Medulla oblongata (tissue), 1 donor: ENCODE measurements at regions not wholly inside any gene's neighbourhood (a gene's known extent, or its start where the extent isn't known, plus 50 kb on each side); places are given as distances from the start of the nearest gene placed in this dataset.
A peak's percentile ranks its signal among the peaks of the same experiment; 100 is the strongest.

Source experiments
- DNase-seq: peaks from one replicate; pipeline ENCODE4 v3.0.0-alpha.2; 2015; ENCODE audit errors: extremely low spot score

DNA sequence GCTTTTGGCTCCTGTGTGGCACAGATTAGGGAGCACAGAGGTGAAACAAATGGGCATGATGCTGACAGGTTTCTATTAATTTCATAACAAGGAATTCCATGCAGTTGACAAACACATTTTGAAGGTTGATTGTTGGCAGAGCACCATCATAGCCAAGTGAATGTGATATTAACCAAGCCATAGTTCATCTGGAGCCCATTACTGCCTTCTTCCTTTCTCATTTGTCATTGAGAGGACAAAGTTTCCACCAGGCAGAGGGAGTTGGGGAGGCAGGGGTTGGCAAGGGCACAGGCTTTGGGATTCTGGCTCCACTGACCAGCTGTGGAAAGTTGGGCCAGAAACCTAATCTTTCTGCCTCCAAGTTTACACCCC is 325.2 kb downstream of the MFSD1 start:
- no peak for DNase-seq

DNA sequence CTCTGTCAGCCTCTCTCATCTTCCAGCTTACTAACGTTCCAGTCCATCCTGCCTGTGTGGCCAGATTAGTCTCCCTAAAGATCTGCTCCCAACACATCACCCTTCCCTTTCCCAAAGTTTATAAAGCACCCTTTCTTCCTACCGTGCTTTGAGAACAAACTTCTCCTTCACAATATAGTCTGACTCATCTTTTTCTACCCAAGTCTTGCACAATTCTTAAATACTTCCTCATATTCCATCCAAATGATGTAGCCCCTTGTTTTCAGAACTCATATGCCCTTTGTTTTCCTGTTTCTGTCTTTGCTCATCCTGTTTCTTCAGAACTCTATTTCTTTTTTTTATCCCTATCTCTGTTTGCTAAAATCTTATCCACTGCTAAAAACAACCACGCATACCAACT is 326.8 kb downstream of the MFSD1 start:
- DNase-seq = peak; percentile 9

DNA sequence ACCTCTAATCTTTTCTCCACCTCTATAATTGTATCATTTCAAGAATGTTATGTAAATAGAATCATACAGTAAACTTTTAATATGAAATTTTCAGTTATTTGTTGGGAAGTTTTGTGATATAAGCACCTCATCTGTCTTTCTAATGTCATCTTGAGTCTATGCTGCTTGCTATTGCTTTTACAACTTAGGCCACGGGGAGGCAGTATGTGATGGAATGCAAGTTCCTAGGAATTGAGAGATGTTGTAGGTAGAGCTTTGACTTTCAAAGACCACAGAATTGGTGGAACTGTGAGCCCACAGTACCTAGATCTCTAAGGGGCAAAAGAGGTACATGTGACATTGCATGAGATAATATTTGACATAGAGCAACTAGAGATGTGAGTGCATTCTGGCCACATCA is 328.3 kb downstream of the MFSD1 start:
- peak; percentile 7 for DNase-seq

DNA sequence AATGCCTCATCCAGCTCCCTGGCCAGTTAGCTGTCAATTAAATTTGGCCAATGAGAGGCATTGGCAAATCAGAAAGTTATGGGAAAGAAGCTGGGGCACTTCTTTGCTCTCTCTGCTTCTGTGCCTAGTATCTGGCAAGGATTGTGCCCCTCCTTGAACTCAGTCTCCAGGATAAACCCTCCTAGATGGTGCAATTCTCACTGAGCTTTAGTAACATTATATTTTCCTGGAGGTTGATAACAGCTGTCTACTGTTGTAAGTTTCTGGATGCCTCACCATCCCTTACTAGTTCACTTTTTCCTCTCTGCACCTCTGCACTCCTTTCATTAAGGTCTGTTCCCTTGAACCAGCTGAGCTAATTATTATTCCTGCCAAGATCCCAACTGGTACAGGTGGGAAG is 329.5 kb downstream of the MFSD1 start:
- DNase-seq = no peak

DNA sequence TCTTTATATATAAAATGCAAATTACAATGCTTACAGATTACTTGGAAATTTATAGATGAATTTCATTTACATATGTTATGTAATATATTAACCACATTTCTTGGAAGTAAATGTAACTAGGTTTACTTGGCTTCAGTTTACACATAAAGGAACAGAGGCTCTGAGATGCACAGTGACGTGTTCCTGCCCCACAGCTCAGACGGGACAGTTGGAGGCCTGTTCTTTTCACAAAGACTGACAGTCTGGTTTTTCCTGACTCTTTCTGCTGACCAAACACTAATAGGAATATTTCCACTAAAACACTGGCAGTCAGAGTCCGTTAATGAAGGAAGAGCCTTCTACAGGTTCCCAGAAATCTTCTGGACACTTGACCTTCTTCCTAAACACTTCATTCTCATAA is 336.1 kb downstream of the MFSD1 start:
- peak; percentile 61 for DNase-seq

DNA sequence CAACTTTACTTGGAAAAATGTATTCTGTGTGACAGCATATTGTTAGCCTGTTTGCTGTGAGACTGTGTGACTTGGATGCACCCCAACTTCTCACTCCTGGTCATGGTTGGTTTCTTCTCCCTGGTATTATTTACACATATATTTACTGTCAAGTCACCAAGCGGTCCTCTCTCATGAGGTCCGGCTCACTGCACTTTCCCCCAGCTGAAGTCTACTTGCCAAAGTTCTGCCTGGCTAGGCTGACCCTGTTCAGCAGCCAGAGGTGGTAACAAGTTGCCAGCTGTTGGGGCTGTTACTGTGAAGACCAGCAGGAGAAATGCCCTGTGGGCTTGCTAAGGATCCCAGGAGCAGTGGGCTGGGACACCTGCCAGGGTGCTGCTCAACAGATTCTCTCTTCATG is 337.5 kb downstream of the MFSD1 start:
- no peak for DNase-seq

DNA sequence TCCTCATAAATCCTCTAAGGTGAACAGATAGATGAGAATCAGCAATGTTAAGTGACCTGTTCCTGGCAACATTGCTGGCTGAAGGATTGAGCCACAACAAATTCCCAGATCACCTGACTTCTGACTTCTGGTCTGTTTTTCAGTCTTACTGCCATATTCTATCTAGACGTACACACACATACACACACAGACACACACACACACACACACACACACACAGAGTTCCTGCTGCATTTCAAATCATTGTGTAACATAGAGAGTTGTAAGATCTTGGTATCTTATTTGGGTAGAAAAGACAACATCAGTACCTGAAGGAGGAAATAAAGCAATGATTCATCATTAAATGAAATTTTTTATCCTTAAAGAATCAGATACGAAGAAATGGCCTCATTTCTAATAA is 342.6 kb downstream of the MFSD1 start:
- no peak for DNase-seq

DNA sequence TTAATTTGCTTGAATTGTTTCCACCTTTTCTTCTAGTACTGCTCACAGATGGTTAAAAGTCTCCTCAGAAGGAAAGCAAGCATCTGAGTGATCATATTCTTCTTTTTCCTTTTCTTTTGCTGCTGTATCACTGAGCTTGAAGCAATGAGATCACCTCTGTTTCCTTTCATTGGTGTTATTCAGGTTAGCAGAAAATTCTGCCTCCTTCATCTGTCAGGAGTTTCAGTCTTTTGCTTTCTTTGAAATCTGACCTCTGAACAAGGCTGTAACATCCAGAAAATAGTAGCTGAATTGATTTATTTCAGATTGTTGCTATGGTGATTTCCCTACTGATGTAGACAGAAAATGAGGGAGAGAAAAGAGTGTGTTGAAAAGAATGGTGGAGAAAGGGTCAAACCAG is 343.0 kb downstream of the MFSD1 start:
- no peak for DNase-seq

DNA sequence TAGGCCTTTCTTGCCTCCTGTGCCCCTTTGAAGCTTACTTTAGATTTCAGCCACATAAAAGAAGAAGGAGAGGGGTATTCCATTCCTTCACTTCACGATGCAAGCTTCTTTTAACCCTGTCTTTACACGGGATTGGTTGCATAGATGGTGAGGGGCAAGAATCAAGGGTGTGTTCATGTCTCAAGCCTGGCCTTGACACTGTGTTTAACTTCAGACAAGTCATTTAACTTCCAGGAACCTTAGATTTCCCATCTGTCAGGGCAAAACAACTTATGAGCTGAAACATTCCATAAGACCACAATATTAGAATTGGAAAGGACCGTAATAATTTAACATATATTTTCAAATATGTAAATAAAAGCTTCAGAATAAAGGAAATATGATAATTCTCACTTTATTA is 344.5 kb downstream of the MFSD1 start:
- no peak for DNase-seq

DNA sequence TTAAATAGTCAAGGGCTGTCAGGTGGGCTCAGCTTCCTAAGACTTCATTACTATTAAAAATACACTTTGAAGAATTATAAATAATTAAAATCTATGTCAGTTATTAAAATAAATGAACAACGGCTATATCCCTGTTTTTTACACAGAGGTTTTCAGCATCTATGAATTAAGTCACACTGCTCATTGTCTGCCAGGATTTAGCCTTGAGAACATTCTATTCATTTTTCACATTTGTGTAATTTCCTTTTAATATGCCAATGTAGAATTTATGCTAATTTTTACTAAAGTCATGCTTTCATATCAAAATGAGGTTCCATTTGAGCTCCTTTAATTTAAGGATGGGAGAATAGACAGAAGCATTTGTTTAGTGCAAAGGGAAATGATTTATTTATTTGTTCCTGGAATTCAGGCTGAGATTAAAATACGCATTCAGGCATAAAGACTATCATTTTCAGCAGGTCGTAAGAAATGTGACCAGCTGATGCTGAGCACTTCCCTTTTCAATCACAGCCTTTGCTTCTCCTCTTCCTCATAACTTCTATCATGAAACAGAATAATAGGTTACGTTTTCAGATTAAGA is 345.1 kb downstream of the MFSD1 start:
- DNase-seq = no peak

DNA sequence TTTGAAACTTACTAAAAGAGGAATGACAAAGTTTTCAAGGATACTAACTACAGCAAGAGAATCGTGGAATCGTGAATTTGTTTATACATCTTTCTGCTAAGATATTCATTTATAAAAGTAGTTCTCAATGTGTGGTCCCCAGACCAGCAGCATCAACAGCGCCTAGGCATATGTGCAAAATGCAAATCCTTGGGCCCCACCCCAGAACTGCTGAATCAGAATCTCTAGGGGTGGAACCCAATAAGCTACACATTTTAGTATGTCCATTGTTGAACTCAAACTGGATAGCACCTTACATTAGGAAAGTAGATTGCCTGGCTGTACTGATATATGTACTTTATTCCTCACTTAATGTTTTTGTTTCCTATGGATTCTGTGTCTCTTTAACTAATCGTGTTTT is 346.0 kb downstream of the MFSD1 start:
- DNase-seq = no peak

DNA sequence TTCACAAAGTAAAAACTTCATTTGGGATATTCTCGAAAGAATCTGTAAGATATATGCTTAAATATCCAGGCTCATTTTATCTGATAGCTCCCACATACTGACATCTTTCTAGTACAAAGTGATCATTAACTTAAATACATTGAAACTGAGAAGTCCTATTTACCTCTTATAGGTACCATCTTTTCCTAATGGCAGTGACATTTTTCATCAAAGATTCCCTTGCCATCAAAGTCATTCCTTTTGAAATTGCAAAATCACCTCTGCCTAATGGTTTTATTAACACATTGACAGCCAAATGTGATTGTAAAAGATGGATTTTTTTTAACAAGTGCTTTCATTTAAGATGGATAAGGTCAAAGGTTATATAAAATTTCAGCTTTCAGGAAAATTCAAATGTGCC is 346.6 kb downstream of the MFSD1 start:
- no peak for DNase-seq

DNA sequence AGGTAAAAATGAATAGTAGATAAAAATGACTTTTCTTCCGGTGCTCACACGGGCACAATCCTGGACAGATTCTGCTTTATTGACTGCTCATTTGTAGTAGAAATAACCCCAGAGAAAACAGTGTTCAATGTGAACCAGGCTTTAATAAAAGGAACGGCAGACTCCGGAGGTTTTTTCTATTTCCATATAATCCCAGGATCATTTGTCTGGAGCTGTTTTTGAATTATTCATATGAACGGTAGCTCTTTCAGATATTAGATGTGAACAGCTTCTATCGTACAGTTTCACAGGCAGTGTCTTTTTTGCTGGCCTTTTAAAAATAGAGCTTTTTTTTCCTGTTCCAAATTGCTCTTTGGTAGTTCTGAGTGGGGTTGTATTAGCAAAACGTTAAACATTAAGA is 347.3 kb downstream of the MFSD1 start:
- DNase-seq = no peak

DNA sequence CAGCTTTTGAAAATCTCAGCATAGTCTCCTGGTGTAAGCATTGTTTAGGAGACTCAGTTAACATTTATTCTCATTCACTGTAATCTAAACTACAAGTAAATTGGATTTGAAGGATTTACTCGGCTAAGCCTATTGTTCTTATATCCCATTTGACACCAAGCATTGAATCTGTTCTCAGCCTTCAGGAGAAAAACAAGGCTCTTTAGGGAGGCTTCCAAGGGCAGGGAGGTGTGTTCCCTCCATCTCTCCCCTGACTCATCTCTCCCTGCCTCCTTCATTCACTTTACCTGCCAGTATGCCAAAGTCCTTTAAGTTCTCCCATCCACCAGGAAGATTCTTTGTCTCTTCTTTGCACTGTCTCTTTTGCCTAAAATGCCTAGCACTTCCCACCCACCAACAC is 347.8 kb downstream of the MFSD1 start:
- DNase-seq = no peak

DNA sequence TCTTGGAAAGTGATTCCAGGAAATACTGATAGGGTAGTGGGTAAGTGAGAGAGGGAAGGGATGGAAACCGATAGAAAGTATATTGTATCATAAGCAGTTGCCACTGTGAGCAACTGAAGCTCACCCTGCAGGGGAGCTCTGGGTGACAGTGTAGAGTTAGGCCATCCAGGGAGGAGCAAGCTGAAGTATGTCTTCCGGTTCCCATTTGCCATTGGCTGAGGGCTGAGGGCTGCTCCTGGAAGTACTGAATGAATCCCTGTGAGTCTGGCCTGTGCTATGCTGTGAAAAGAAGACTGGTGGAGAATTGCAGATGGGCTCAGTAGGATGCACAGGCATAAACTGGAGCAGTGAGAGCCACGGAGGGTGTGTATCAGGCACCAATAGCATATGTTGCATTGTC is 348.3 kb downstream of the MFSD1 start:
- DNase-seq = no peak

DNA sequence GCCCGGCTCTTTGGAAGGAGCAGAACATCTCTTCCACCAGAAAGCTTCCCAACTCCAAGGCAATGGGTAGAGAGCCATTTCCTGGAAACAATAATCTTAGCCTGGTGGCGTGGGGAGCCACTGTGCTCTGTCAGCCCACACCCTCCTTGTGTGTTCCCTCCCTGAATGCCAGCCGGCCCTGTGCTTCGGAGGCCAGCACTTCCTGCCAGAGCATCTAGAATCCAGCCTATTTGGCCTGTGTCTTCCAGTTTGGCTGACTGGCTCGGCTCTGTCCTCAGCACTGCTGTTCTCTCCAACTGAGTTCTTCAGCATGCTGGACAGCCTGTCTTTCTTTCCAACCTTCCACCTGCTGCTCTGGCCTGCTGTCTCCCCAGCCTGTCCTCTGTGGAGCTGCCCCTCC is 349.3 kb downstream of the MFSD1 start:
- no peak for DNase-seq

DNA sequence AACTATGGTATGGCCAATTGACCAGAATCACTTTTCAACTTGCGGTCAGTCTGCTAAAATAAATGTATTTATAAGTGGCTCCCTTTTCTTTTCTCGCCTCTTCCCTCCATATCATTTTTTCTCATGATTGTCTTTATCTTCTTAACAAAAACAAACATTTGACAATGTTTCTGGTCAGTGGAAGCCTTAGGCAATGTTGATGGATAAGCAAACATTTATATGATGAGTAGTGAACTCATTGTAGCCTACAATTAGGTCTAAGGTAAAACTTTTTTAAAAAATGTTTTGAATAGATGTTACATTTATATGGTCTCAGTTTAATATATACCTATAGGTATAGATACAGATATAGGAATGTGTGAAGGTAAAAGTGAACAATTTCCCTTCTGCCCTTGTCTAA is 355.4 kb downstream of the MFSD1 start:
- no peak for DNase-seq

DNA sequence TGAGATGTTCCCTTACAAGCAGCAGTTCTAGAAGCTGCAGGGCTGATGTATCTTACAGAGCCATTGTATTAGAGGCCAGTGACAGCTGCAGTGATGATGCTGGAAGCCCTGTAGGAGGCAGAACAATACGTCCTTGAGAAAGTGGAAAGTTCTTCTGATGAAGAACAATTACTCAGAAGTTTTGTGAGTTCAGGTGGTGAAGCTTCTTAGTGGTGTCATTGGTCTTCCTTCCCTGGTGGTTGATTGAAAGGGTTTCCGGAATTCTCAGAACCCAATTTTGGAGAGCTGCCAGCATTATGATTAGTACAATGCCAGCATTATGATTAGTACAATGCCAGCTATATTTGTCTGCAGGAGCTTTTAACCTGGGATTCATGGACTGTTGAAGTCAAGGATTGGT is 356.4 kb downstream of the MFSD1 start:
- DNase-seq = peak; percentile 22

DNA sequence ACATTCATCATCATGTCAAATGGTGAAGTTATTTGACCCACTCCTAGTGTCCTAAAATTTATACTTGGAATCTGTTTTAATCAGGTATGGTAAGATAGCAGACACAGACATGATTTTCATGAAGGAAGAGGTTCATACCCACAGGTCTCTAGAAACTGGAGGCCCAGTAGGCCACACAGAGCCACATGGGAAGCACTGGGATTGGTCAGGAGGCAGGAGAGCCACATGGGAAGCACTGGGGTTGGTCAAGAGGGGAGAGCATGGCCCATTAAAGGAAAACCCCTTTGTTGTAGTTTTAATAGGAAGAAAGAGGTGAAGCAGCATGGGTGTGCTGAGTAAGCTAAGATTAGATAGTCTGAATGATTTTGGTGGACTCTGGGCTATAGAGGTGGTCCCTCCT is 356.9 kb downstream of the MFSD1 start:
- no peak for DNase-seq

DNA sequence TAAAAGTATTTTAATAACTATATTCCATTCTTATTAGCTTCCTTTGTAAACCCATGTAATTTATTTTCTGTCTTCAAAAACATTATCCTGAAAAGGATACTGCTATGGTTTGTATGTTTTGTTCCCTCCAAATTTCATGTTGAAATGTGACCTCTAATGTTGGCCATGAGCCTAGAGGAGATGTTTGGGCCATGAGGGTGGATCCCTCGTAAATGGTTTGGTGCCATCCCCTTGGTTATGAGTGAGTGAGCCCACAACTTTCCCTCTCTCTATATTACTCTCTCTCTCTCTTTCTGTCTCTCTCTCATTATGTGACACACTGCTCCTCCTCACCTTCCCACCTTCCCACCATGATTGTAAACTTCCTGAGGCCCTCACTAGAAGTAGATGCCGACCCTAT is 357.7 kb downstream of the MFSD1 start:
- no peak for DNase-seq

DNA sequence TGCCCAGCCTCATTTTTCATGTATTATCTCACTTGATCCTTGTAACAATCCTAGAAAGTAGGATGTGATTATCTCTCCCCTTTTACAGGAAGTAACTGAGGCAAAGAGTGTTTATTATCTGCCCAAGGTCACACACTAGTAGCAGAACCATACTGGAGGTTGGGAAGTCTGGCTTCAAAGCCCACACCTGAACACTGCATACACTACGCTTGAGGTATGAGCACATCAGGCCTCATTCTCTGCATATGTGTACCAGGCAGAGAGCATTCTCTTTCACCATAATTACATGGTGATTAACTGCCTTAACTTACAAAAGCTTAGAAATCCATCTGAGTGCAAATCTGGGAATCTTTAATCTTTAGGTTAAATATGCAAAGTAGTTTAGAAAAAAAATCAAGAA is 361.8 kb downstream of the MFSD1 start:
- no peak for DNase-seq

DNA sequence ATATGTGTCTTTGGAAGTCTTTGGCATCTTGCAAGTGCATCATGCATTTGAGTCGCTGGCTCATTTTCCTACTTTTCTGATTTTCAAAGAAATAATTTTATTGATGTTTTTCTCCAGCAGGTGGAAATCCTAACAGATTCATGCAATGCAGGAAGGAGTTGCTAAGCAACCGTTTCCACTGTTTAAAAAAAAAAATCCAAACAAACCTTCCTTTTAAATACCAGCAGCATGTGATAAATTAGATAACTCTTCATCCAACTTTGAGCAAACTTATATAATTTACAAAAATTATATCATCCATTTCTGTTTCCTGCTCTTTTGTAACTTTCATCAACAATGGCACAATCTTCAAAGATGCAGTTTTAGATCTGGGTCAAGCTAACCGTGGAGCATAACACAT is 364.1 kb downstream of the MFSD1 start:
- no peak for DNase-seq

DNA sequence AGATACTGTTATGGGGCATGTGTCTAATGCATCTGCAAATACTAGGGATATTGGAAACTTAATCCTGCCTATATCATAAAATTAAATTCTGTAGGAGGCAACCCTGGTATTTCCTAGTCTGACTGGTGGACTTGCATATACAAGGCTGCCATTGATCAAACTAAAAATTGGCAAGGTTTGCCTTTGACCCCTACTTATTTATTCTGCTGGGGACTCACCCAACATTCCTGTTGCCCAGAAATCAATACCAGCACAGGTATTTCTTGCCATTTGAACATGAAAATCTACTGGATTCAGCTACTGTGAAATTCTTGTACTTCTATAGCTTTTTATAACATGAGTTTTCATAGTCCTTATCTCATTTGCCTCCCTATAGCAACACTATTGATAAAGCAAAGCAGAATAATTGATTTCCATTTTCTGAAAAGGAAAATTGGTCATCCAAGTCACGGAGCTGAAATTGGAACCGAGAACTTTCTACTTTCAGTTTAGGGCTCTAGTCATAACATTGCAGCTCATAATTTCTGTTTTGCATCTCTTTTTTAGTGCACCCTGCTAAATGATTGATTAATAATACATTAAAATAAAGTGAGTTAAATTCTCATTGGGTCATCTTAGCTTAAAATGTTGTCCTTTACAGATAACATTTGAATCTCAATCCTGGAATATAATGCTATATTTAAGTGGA is 365.2 kb downstream of the MFSD1 start:
- no peak for DNase-seq

DNA sequence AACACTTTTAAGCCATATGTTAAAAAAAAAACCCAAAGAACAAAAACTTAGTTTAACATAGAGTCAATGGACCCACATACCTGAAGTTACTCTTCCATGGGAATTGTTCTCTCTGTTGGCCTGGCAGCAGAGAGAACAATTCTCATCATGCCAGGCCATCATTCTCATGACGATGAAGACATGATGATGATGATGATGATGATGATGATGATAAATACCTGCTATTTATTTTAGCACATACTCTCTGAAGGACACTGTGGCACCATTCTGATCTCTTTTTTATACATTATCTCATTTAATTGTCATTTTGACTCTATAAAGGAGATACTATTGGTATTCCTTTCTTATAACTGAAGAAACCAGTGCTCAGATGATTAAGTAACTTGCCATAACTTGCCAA is 366.9 kb downstream of the MFSD1 start:
- DNase-seq = no peak
